ENCODE measurements at regions not wholly inside any gene's neighbourhood (a gene's known extent, or its start where the extent isn't known, plus 50 kb on each side); places are given as distances from the start of the nearest gene placed in this dataset.

GRCh38 chr2:8223695-8224346, 458.0 kb upstream of the ID2 start:
- H3K9ac ChIP-seq (ENCODE audit: insufficient read depth, low read length, poor library complexity, severe bottlenecking): no peak overlapping the region
- H3K4me1 ChIP-seq (ENCODE audit: control insufficient read depth in 1 of 2, insufficient read depth in 2 of 2, low read length in 2 of 2): no peaks in the 10 kb centered on the region
- intact Hi-C loops (cut with micrococcal nuclease): no loop called here
- Mint-ChIP-seq H3K27ac (no peak overlapping the region), H3K27me3 (ENCODE audit: low read depth in 3 of 3) (peaks cover 0 to 8% (median 0%) of the 10 kb centered on the region in 3 donors), H3K36me3 (peaks cover 0 to 2% of the 10 kb centered on the region in 2 donors), H3K4me1 (peaks cover 1% of the 10 kb centered on the region), H3K9me3 (no peaks in the 10 kb centered on the region), H3K4me3 (no peak overlapping the region)
- no peak overlapping the region for H3K4me2 ChIP-seq (replicated peaks; ENCODE audit: extremely low read depth, low read length, poor library complexity, severe bottlenecking)
- no peaks in the 10 kb centered on the region for H3K9me3 ChIP-seq (replicated peaks in 1 of 2; ENCODE audit: control insufficient read depth in 1 of 2, insufficient read depth in 1 of 2, low read length in 2 of 2)
- H3K27me3 ChIP-seq (ENCODE audit: control insufficient read depth in 2 of 2, insufficient read depth in 2 of 2, low read length in 2 of 2): no peaks in the 10 kb centered on the region
- H3K36me3 ChIP-seq (replicated peaks in 1 of 2; ENCODE audit: control insufficient read depth in 1 of 2, insufficient read depth in 2 of 2, low read length in 2 of 2): no peaks in the 10 kb centered on the region
- TF ChIP-seq CTCF (IDR thresholded peaks at IDR 0.05): no peak
- no peaks in the 10 kb centered on the region for H4K20me1 ChIP-seq (ENCODE audit: insufficient read depth, low read length)
- WGBS (ENCODE audit: insufficient coverage): 96% methylated on average over 16 of the region's 18 CpGs
- no peak for DNase-seq
- H3K27ac ChIP-seq (ENCODE audit: low read depth in 1 of 2, low read length in 2 of 2): no peak overlapping the region
- H3K79me2 ChIP-seq (ENCODE audit: insufficient read depth, low read length): no peaks in the 10 kb centered on the region
- H3K4me3 ChIP-seq (replicated peaks in 1 of 3; ENCODE audit: low read depth in 2 of 3, low read length in 3 of 3): no peak overlapping the region
- no peak overlapping the region for H2AFZ ChIP-seq (ENCODE audit: insufficient read depth, low read depth, low read length, poor library complexity, severe bottlenecking)

- Mint-ChIP-seq H3K36me3 (peaks cover 0 to 2% of the 10 kb centered on the region in 2 donors), H3K9me3 (no peaks in the 10 kb centered on the region), H3K27me3 (ENCODE audit: low read depth in 3 of 3) (peaks cover 0 to 8% (median 0%) of the 10 kb centered on the region in 3 donors), H3K27ac (no peak overlapping the region), H3K4me1 (peaks cover 6% of the 10 kb centered on the region), H3K4me3 (no peak overlapping the region)
- intact Hi-C loops (cut with micrococcal nuclease): no loop called here
- H3K79me2 ChIP-seq (ENCODE audit: insufficient read depth, low read length): no peaks in the 10 kb centered on the region
- 94% methylated on average over 12 of the region's 16 CpGs for WGBS (ENCODE audit: insufficient coverage)
- H3K4me1 ChIP-seq (ENCODE audit: control insufficient read depth in 1 of 2, insufficient read depth in 2 of 2, low read length in 2 of 2): peaks cover 3 to 7% of the 10 kb centered on the region in 2 donors
- no peaks in the 10 kb centered on the region for H3K9me3 ChIP-seq (replicated peaks in 1 of 2; ENCODE audit: control insufficient read depth in 1 of 2, insufficient read depth in 1 of 2, low read length in 2 of 2)
- no peak for DNase-seq
- H3K4me3 ChIP-seq (replicated peaks in 1 of 3; ENCODE audit: low read depth in 2 of 3, low read length in 3 of 3): no peak overlapping the region
- H2AFZ ChIP-seq (ENCODE audit: insufficient read depth, low read depth, low read length, poor library complexity, severe bottlenecking): no peak overlapping the region
- no peak overlapping the region for H3K4me2 ChIP-seq (replicated peaks; ENCODE audit: extremely low read depth, low read length, poor library complexity, severe bottlenecking)
- H4K20me1 ChIP-seq (ENCODE audit: insufficient read depth, low read length): no peaks in the 10 kb centered on the region
- H3K27me3 ChIP-seq (ENCODE audit: control insufficient read depth in 2 of 2, insufficient read depth in 2 of 2, low read length in 2 of 2): no peaks in the 10 kb centered on the region
- no peaks in the 10 kb centered on the region for H3K36me3 ChIP-seq (replicated peaks in 1 of 2; ENCODE audit: control insufficient read depth in 1 of 2, insufficient read depth in 2 of 2, low read length in 2 of 2)
- no peak overlapping the region for H3K9ac ChIP-seq (ENCODE audit: insufficient read depth, low read length, poor library complexity, severe bottlenecking)
- H3K27ac ChIP-seq (ENCODE audit: low read depth in 1 of 2, low read length in 2 of 2): no peak overlapping the region
- TF ChIP-seq CTCF (IDR thresholded peaks at IDR 0.05): no peak
These were observed 457.3 kb upstream of the ID2 start for GRCh38 chr2:8224347-8225190.

Data from CD14-positive monocyte (primary cell).